ENCODE measurements at regions not wholly inside any gene's neighbourhood (a gene's known extent, or its start where the extent isn't known, plus 50 kb on each side); places are given as distances from the start of the nearest gene placed in this dataset.

- ChIA-PET CTCF (interaction anchor here (0.7 kb wide), 1 partner anchor 409 kb away, joined by 3 read pairs; no protein-coding TSS in a partner anchor), POLR2A (no interaction called here)
- Mint-ChIP-seq H3K9me3 (peaks cover 0 to 7% (median 1%) of the 10 kb centered on the region in 11 donors), H3K4me1 (no peaks in the 10 kb centered on the region), H3K4me3 (no peak overlapping the region), H3K27ac (no peak overlapping the region), H3K36me3 (no peaks in the 10 kb centered on the region), H3K27me3 (peaks cover 7 to 17% (median 9%) of the 10 kb centered on the region in 5 donors)
- H3K27ac ChIP-seq (ENCODE audit: low read depth, low read length): no peak overlapping the region
- no peaks in the 10 kb centered on the region for H3K9me3 ChIP-seq (ENCODE audit: control insufficient read depth in 2 of 3, low read length in 3 of 3)
- intact Hi-C loops (cut with micrococcal nuclease): no loop called here
- H3K4me3 ChIP-seq (ENCODE audit: low read length): no peak overlapping the region
- H3K27me3 ChIP-seq (ENCODE audit: control insufficient read depth in 2 of 2, insufficient read depth in 2 of 2, low read length in 2 of 2): no peaks in the 10 kb centered on the region
- DNase-seq: no peak
- no peaks in the 10 kb centered on the region for H3K4me1 ChIP-seq (ENCODE audit: control insufficient read depth in 2 of 2, insufficient read depth in 2 of 2, low read length in 2 of 2)
- no peaks in the 10 kb centered on the region for H3K36me3 ChIP-seq (ENCODE audit: control insufficient read depth in 2 of 3, insufficient read depth in 3 of 3, low read length in 3 of 3)
- ATAC-seq: no peak
Observed at GRCh38 chr10:78716043-78716660, 352.6 kb upstream of the ZMIZ1 start.

- POLR2A ChIA-PET: no interaction called here
- H3K27me3 ChIP-seq (ENCODE audit: control insufficient read depth in 2 of 2, insufficient read depth in 2 of 2, low read length in 2 of 2): no peaks in the 10 kb centered on the region
- no peak overlapping the region for H3K27ac ChIP-seq (ENCODE audit: low read depth, low read length)
- no peak overlapping the region for H3K4me3 Mint-ChIP-seq
- no peaks in the 10 kb centered on the region for H3K36me3 Mint-ChIP-seq
- no peak overlapping the region for H3K4me3 ChIP-seq (ENCODE audit: low read length)
- H3K4me1 Mint-ChIP-seq: no peaks in the 10 kb centered on the region
- no peaks in the 10 kb centered on the region for H3K9me3 ChIP-seq (ENCODE audit: control insufficient read depth in 2 of 3, low read length in 3 of 3)
- ATAC-seq: no peak
- H3K36me3 ChIP-seq (ENCODE audit: control insufficient read depth in 2 of 3, insufficient read depth in 3 of 3, low read length in 3 of 3): no peaks in the 10 kb centered on the region
- peaks cover 0 to 3% (median 0%) of the 10 kb centered on the region in 11 donors for H3K9me3 Mint-ChIP-seq
- no peak overlapping the region for H3K27ac Mint-ChIP-seq
- intact Hi-C loops (cut with micrococcal nuclease): no loop called here
- H3K4me1 ChIP-seq (ENCODE audit: control insufficient read depth in 2 of 2, insufficient read depth in 2 of 2, low read length in 2 of 2): no peaks in the 10 kb centered on the region
- CTCF ChIA-PET: no interaction called here
- DNase-seq: no peak
- H3K27me3 Mint-ChIP-seq: peaks cover 6 to 21% (median 12%) of the 10 kb centered on the region in 5 donors
Observed at GRCh38 chr10:78717200-78717599, 351.6 kb upstream of the ZMIZ1 start.

DNA sequence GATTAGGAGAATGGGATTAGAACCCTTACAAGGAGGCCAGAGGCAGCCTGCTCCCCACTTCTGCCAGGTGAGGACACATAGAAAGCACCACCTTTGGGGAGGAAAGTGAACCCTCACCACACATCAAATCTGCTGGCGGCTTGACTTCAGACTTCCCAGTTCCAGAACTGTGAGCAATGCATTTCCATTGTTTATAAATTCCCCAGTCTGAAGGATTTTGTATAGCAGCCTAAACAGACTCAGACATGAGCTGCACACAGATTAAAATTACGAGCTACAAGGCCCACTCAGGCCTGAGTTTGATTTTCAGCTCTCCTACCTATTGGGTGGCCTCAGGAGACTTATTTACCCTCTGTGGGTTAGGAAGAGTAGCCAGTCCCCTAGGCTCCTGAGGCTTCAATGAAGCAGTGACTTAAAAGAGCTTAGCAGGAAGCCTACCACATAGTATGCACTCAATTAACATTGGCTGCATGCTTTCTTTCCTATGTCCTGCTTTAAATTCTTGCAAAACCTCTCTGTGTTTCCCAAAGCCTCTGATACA, 350.7 kb upstream of the ZMIZ1 start:
- Histone ChIP-seq H3K27me3 (ENCODE audit: control insufficient read depth in 2 of 2, insufficient read depth in 2 of 2, low read length in 2 of 2) (no peaks in the 10 kb centered on the region), H3K27ac (ENCODE audit: low read depth, low read length) (no peak overlapping the region), H3K4me3 (ENCODE audit: low read length) (no peak overlapping the region), H3K36me3 (ENCODE audit: control insufficient read depth in 2 of 3, insufficient read depth in 3 of 3, low read length in 3 of 3) (no peaks in the 10 kb centered on the region), H3K4me1 (ENCODE audit: control insufficient read depth in 2 of 2, insufficient read depth in 2 of 2, low read length in 2 of 2) (no peaks in the 10 kb centered on the region), H3K9me3 (ENCODE audit: control insufficient read depth in 2 of 3, low read length in 3 of 3) (no peaks in the 10 kb centered on the region)
- CTCF ChIA-PET: no interaction called here
- intact Hi-C loops (cut with micrococcal nuclease): no loop called here
- H3K9me3 Mint-ChIP-seq: peaks cover 0 to 3% (median 0%) of the 10 kb centered on the region in 11 donors
- H3K36me3 Mint-ChIP-seq: no peaks in the 10 kb centered on the region
- H3K4me1 Mint-ChIP-seq: no peaks in the 10 kb centered on the region
- no peak for ATAC-seq
- no peak overlapping the region for H3K27ac Mint-ChIP-seq
- no peak overlapping the region for H3K4me3 Mint-ChIP-seq
- POLR2A ChIA-PET: no interaction called here
- H3K27me3 Mint-ChIP-seq: peaks cover 7 to 21% (median 12%) of the 10 kb centered on the region in 5 donors
- no peak for DNase-seq

GRCh38 chr10:78719276-78719675, 349.5 kb upstream of the ZMIZ1 start:
- H3K27ac ChIP-seq (ENCODE audit: low read depth, low read length): no peak overlapping the region
- CTCF ChIA-PET: no interaction called here
- Mint-ChIP-seq H3K27me3 (peaks cover 12 to 26% (median 17%) of the 10 kb centered on the region in 5 donors), H3K36me3 (no peaks in the 10 kb centered on the region), H3K27ac (no peak overlapping the region), H3K4me1 (no peaks in the 10 kb centered on the region), H3K4me3 (no peak overlapping the region), H3K9me3 (peaks cover 0 to 3% (median 0%) of the 10 kb centered on the region in 11 donors)
- H3K4me3 ChIP-seq (ENCODE audit: low read length): no peak overlapping the region
- H3K36me3 ChIP-seq (ENCODE audit: control insufficient read depth in 2 of 3, insufficient read depth in 3 of 3, low read length in 3 of 3): no peaks in the 10 kb centered on the region
- H3K27me3 ChIP-seq (ENCODE audit: control insufficient read depth in 2 of 2, insufficient read depth in 2 of 2, low read length in 2 of 2): no peaks in the 10 kb centered on the region
- ATAC-seq (no peak), DNase-seq (no peak)
- POLR2A ChIA-PET: no interaction called here
- H3K9me3 ChIP-seq (ENCODE audit: control insufficient read depth in 2 of 3, low read length in 3 of 3): no peaks in the 10 kb centered on the region
- H3K4me1 ChIP-seq (ENCODE audit: control insufficient read depth in 2 of 2, insufficient read depth in 2 of 2, low read length in 2 of 2): no peaks in the 10 kb centered on the region
- intact Hi-C loops (cut with micrococcal nuclease): no loop called here

- Mint-ChIP-seq H3K27ac (no peak overlapping the region), H3K4me3 (no peak overlapping the region), H3K36me3 (no peaks in the 10 kb centered on the region), H3K27me3 (peaks cover 12 to 32% (median 23%) of the 10 kb centered on the region in 5 donors), H3K4me1 (no peaks in the 10 kb centered on the region), H3K9me3 (peaks cover 0 to 3% (median 0%) of the 10 kb centered on the region in 11 donors)
- Histone ChIP-seq H3K36me3 (ENCODE audit: control insufficient read depth in 2 of 3, insufficient read depth in 3 of 3, low read length in 3 of 3) (no peaks in the 10 kb centered on the region), H3K27me3 (ENCODE audit: control insufficient read depth in 2 of 2, insufficient read depth in 2 of 2, low read length in 2 of 2) (no peaks in the 10 kb centered on the region), H3K9me3 (ENCODE audit: control insufficient read depth in 2 of 3, low read length in 3 of 3) (no peaks in the 10 kb centered on the region), H3K4me3 (ENCODE audit: low read length) (no peak overlapping the region), H3K4me1 (ENCODE audit: control insufficient read depth in 2 of 2, insufficient read depth in 2 of 2, low read length in 2 of 2) (no peaks in the 10 kb centered on the region), H3K27ac (ENCODE audit: low read depth, low read length) (no peak overlapping the region)
- POLR2A ChIA-PET: no interaction called here
- CTCF ChIA-PET: no interaction called here
- no peak for ATAC-seq
- no peak for DNase-seq
- intact Hi-C loops (cut with micrococcal nuclease): no loop called here
Observed at GRCh38 chr10:78720091-78720490, 348.7 kb upstream of the ZMIZ1 start.

GRCh38 chr10:78721231-78721630, 347.5 kb upstream of the ZMIZ1 start:
- Mint-ChIP-seq H3K27ac (no peak overlapping the region), H3K36me3 (no peaks in the 10 kb centered on the region), H3K4me1 (no peaks in the 10 kb centered on the region), H3K9me3 (peaks cover 0 to 3% (median 0%) of the 10 kb centered on the region in 11 donors), H3K27me3 (peaks cover 12 to 32% (median 26%) of the 10 kb centered on the region in 5 donors), H3K4me3 (no peak overlapping the region)
- Histone ChIP-seq H3K4me1 (ENCODE audit: control insufficient read depth in 2 of 2, insufficient read depth in 2 of 2, low read length in 2 of 2) (no peaks in the 10 kb centered on the region), H3K27ac (ENCODE audit: low read depth, low read length) (no peak overlapping the region), H3K9me3 (ENCODE audit: control insufficient read depth in 2 of 3, low read length in 3 of 3) (no peaks in the 10 kb centered on the region), H3K4me3 (ENCODE audit: low read length) (no peak overlapping the region), H3K36me3 (ENCODE audit: control insufficient read depth in 2 of 3, insufficient read depth in 3 of 3, low read length in 3 of 3) (no peaks in the 10 kb centered on the region), H3K27me3 (ENCODE audit: control insufficient read depth in 2 of 2, insufficient read depth in 2 of 2, low read length in 2 of 2) (no peaks in the 10 kb centered on the region)
- ChIA-PET POLR2A (no interaction called here), CTCF (no interaction called here)
- intact Hi-C loops (cut with micrococcal nuclease): no loop called here
- ATAC-seq (no peak), DNase-seq (no peak)

DNA sequence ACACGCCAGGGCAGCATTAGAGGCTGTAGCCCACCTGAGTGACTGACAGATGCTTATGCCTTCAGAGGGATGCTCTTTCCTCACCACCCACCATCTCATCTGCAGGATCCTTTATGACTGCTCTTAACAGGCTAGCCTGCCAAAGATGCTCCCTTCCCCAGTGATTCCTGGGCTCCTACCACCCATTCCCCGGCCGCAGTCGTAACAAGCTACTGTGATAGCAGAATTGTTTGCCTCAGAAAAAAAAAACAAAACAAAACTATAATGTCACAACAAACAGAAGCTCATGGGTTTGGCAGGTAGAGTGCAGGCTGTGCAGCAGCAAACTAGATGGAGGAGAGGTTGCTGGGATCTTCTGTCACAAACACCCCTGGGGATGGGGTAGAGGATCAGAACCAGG, 343.9 kb upstream of the ZMIZ1 start:
- Mint-ChIP-seq H3K27me3 (peaks cover 12 to 36% (median 29%) of the 10 kb centered on the region in 5 donors), H3K4me3 (no peak overlapping the region), H3K36me3 (no peaks in the 10 kb centered on the region), H3K9me3 (peaks cover 0 to 3% (median 0%) of the 10 kb centered on the region in 11 donors), H3K4me1 (no peaks in the 10 kb centered on the region), H3K27ac (no peak overlapping the region)
- no peak overlapping the region for H3K4me3 ChIP-seq (ENCODE audit: low read length)
- H3K4me1 ChIP-seq (ENCODE audit: control insufficient read depth in 2 of 2, insufficient read depth in 2 of 2, low read length in 2 of 2): no peaks in the 10 kb centered on the region
- H3K27me3 ChIP-seq (ENCODE audit: control insufficient read depth in 2 of 2, insufficient read depth in 2 of 2, low read length in 2 of 2): no peaks in the 10 kb centered on the region
- H3K9me3 ChIP-seq (ENCODE audit: control insufficient read depth in 2 of 3, low read length in 3 of 3): no peaks in the 10 kb centered on the region
- intact Hi-C loops (cut with micrococcal nuclease): no loop called here
- H3K27ac ChIP-seq (ENCODE audit: low read depth, low read length): no peak overlapping the region
- H3K36me3 ChIP-seq (ENCODE audit: control insufficient read depth in 2 of 3, insufficient read depth in 3 of 3, low read length in 3 of 3): no peaks in the 10 kb centered on the region
- DNase-seq: no peak
- ChIA-PET CTCF (no interaction called here), POLR2A (interaction anchor here (0.7 kb wide), 1 partner anchor 11 kb away, joined by 3 read pairs; no protein-coding TSS in a partner anchor)
- no peak for ATAC-seq

Data from naive thymus-derived CD4-positive, alpha-beta T cell (primary cell).